HG02678 (cell line): ENCODE measurements at regions not wholly inside any gene's neighbourhood (a gene's known extent, or its start where the extent isn't known, plus 50 kb on each side); places are given as distances from the start of the nearest gene placed in this dataset.
"Not testable (repeated sequence)": the region's sequence is repeated elsewhere in the genome, so short reads cannot be mapped to it uniquely, and the experiment has no call there.

Experiments
- ATAC-seq: cut with Tn5 transposase; IDR thresholded peaks from one replicate; pipeline ENCODE4 v1.9.1; 2021; ENCODE audit warnings: mild to moderate bottlenecking, moderate library complexity; ENCODE audit not compliant: unreplicated experiment

GRCh38 chr15:21262851-21263425, 177.4 kb downstream of the POTEB3 start:
- no peak for ATAC-seq

GRCh38 chr15:21261965-21262850, 178.1 kb downstream of the POTEB3 start:
- no peak for ATAC-seq

GRCh38 chr15:21261396-21261964, 178.8 kb downstream of the POTEB3 start:
- ATAC-seq = no peak

GRCh38 chr15:21260966-21261395, 179.3 kb downstream of the POTEB3 start:
- ATAC-seq = no peak

GRCh38 chr15:21258635-21259034, 181.7 kb downstream of the POTEB3 start:
- not testable (repeated sequence) for ATAC-seq

- not testable (repeated sequence) for ATAC-seq
These were observed 190.7 kb downstream of the POTEB3 start for GRCh38 chr15:21249508-21250019.
